ENCODE measurements at regions not wholly inside any gene's neighbourhood (a gene's known extent, or its start where the extent isn't known, plus 50 kb on each side); places are given as distances from the start of the nearest gene placed in this dataset.

DNA sequence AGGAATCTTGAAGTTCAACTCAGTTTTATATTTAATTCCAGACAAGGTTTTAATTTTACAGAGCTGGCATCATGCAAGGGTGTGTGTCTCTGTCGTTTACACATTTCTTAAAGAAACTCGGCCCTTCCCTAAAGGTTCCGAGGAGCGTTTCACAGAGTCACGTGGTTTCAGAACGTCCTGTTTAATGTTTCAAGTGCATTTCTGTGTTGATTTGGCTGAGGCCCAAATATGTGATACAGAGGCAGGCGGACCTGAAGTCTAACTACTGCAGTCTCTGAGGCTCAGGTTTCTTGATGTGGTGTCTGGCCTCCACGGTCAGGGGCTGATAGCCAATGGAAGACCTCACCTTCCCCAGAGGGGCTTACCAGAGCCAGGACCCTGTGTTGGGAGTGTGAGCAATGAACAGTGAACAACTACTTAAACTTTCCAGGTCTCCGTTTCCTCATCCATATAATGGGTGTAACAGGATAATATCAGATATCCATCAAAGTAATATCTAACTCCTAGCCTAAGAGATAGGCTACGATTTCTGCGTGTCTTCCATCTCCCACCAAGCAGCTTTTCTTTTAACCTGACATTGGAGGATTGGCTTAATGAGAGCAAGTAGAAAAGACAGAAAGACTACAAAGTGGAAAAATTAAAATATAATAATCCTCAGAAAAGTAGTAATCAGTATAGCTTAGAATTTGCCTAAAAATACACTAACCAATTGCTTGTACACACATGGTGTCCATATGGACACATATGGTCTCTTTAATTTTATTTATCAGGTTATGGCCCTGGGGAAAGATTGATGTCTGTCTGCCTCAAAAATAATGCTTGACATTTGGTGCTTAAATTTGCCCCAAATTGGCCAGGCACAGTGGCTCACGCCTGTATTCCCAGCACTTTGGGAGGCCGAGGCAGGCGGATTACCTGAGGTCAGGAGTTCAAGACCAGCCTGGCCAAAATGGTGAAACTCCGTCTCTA, 50.0 kb upstream of the TRIM2 start:
- H3K27me3 ChIP-seq (replicated peaks; ENCODE audit: control insufficient read depth, insufficient read depth, low read length) = no peaks in the 10 kb centered on the region
- no peak for DNase-seq (ENCODE audit: extremely low read depth, insufficient read length)
- H3K4me3 ChIP-seq (replicated peaks; ENCODE audit: low read depth, low read length) = peak overlapping the region; percentile 54
- no peaks in the 10 kb centered on the region for H3K36me3 ChIP-seq (ENCODE audit: control insufficient read depth, insufficient read depth, low read length)
- TF ChIP-seq, protein P1, sequence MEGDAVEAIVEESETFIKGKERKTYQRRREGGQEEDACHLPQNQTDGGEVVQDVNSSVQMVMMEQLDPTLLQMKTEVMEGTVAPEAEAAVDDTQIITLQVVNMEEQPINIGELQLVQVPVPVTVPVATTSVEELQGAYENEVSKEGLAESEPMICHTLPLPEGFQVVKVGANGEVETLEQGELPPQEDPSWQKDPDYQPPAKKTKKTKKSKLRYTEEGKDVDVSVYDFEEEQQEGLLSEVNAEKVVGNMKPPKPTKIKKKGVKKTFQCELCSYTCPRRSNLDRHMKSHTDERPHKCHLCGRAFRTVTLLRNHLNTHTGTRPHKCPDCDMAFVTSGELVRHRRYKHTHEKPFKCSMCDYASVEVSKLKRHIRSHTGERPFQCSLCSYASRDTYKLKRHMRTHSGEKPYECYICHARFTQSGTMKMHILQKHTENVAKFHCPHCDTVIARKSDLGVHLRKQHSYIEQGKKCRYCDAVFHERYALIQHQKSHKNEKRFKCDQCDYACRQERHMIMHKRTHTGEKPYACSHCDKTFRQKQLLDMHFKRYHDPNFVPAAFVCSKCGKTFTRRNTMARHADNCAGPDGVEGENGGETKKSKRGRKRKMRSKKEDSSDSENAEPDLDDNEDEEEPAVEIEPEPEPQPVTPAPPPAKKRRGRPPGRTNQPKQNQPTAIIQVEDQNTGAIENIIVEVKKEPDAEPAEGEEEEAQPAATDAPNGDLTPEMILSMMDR (IDR thresholded peaks at IDR 0.05; ENCODE audit: insufficient read depth, low read length, poor library complexity, severe bottlenecking) = no peak

All from GM06990 (cell line).